RWPE2 (cell line): ENCODE measurements at regions not wholly inside any gene's neighbourhood (a gene's known extent, or its start where the extent isn't known, plus 50 kb on each side); places are given as distances from the start of the nearest gene placed in this dataset.

ENCODE experiments used
- ATAC-seq: fragments of 200-7000 bp; cut with Tn5 transposase; 3 replicates; pipeline ENCODE4 v1.9.1; 2021; ENCODE audit warnings: low read depth
- DNase-seq: peaks from one replicate; pipeline ENCODE4 v3.0.0-alpha.2; 2020; ENCODE audit warnings: low spot score
- H3K27ac ChIP-seq: fragments of 450-650 bp; 2 replicates; pipeline ENCODE4 v1.5.1; 2017; ENCODE audit warnings: mild to moderate bottlenecking; ENCODE audit not compliant: poor library complexity, severe bottlenecking
- H3K27me3 ChIP-seq: fragments of 250-450 bp; sonication (Bioruptor Pico); 2 replicates; pipeline ENCODE4 v1.5.1; 2021; ENCODE audit warnings: mild to moderate bottlenecking, moderate library complexity; ENCODE audit not compliant: insufficient read depth, poor library complexity, severe bottlenecking
- H3K36me3 ChIP-seq: fragments of 250-450 bp; sonication (Bioruptor Pico); 2 replicates; pipeline ENCODE4 v1.5.1; 2020; ENCODE audit warnings: low read depth, mild to moderate bottlenecking, moderate library complexity
- H3K4me1 ChIP-seq: fragments of 250-450 bp; sonication (Bioruptor Pico); 2 replicates; pipeline ENCODE4 v1.5.1; 2021; ENCODE audit warnings: mild to moderate bottlenecking, moderate library complexity; ENCODE audit not compliant: insufficient read depth, poor library complexity, severe bottlenecking
- H3K4me3 ChIP-seq: fragments of 250-450 bp; sonication (Bioruptor Pico); 2 replicates; pipeline ENCODE4 v1.5.1; 2021; ENCODE audit warnings: mild to moderate bottlenecking, moderate library complexity; ENCODE audit not compliant: severe bottlenecking
- H3K9me3 ChIP-seq: fragments of 250-450 bp; sonication (Bioruptor Pico); 2 replicates; pipeline ENCODE4 v1.5.1; 2021; ENCODE audit warnings: mild to moderate bottlenecking, moderate library complexity; ENCODE audit not compliant: severe bottlenecking
- TF ChIP-seq, protein P1 (sequence below): fragments of 450-650 bp; IDR thresholded peaks from one replicate; pipeline ENCODE4 v1.5.1; 2017; ENCODE audit warnings: mild to moderate bottlenecking, moderate library complexity; ENCODE audit not compliant: poor library complexity, severe bottlenecking

DNA sequence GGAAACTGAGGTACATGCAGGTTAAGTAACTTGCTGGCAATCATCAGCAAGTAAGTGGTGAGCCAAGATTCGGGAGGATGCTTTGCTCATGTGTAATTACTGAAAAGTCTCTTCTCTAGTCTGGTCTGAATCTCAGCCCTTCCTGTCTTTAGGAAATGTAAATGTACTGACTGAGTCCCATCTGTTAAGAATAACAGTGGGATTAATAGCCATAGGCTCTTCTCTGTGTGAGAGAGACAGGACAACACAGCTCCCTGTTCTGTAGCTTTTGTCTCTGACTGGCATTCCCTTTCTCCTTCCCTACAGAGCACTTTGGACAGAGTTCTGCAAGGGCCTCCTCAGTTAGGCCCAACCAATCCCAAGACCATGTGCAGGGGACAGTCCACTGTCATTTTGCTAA is 131.3 kb upstream of the OGFRL1 start:
- Histone ChIP-seq H3K4me1 (no peaks in the 10 kb centered on the region), H3K27me3 (peaks cover 8% of the 10 kb centered on the region), H3K4me3 (no peak overlapping the region), H3K36me3 (no peaks in the 10 kb centered on the region), H3K27ac (no peak overlapping the region), H3K9me3 (no peaks in the 10 kb centered on the region)
- no peak for DNase-seq
- TF ChIP-seq, protein P1, sequence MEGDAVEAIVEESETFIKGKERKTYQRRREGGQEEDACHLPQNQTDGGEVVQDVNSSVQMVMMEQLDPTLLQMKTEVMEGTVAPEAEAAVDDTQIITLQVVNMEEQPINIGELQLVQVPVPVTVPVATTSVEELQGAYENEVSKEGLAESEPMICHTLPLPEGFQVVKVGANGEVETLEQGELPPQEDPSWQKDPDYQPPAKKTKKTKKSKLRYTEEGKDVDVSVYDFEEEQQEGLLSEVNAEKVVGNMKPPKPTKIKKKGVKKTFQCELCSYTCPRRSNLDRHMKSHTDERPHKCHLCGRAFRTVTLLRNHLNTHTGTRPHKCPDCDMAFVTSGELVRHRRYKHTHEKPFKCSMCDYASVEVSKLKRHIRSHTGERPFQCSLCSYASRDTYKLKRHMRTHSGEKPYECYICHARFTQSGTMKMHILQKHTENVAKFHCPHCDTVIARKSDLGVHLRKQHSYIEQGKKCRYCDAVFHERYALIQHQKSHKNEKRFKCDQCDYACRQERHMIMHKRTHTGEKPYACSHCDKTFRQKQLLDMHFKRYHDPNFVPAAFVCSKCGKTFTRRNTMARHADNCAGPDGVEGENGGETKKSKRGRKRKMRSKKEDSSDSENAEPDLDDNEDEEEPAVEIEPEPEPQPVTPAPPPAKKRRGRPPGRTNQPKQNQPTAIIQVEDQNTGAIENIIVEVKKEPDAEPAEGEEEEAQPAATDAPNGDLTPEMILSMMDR = no peak
- ATAC-seq = no peak

DNA sequence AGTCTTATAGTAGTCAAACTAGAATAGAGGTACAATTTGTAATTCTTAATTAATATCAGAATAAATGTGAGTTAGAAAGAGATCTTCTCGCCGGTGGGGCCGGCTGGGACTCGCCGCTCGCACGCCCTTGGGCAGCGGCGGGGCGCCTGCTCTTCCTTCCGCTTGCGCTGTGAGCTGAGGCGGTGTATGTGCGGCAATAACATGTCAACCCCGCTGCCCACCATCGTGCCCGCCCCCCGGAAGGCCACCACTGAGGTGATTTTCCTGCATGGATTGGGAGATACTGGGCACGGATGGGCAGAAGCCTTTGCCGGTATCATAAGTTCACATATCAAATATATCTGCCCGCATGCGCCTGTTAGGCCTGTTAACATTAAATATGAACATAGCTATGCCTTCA is 123.7 kb upstream of the OGFRL1 start:
- H3K4me3 ChIP-seq = no peak overlapping the region

DNA sequence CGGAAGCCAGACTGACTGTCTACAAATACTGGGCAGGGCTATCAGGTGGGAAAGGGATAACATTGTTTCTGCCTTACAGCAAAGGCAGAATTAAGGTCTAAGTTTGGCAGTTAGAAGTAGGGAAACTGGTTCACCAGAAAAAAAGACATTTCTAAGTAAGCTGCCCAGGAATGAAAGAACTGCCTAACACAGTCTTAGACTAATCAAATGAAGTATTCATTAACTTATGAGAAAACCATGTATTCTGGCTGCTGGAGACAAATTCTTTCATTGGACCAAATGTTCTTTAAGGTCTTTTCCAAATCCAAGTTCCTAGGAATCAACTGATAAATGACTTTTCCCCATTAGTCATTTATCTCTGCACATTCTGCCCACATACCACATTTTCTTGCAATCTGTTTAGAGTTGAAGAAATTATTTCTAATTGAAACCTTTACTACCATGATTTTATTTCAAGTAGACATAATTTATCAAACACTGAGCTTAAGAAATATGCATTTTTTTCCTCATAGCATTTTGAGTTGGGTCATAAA is 120.3 kb upstream of the OGFRL1 start:
- DNase-seq = no peak

More for the DNA sequence above, 123.7 kb upstream of the OGFRL1 start:
- DNase-seq (no peak), ATAC-seq (no peak)
- no peaks in the 10 kb centered on the region for H3K36me3 ChIP-seq
- TF ChIP-seq, protein P1 = no peak
- H3K27me3 ChIP-seq = peaks cover 11% of the 10 kb centered on the region
- no peaks in the 10 kb centered on the region for H3K4me1 ChIP-seq
- H3K27ac ChIP-seq = no peak overlapping the region
- H3K9me3 ChIP-seq = no peaks in the 10 kb centered on the region

DNA sequence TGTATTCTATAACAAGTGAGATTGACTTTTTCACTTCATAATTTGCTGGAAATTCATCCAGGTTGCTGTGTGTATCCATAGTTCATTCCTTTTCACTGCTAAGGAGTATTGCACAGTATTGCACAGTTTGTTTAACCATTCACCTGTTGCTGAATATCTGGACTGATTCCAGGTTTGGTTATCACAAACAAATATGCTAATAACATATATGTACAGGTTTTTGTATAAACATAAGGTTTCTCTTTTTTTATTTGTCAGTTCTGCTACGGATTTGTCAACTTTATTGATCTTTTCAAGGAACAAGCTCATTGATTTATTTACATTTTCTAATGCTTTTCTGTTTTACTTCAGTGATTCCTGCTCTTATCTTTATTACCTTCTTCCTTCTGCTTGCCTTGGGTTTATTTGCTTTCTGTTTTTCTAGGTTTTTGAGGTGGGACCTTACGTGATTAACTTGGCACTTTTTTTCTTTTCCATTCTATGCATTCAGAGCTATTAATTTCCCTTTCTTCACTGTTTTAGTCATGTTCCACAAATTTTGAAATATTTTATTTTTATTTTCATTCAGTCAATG is 117.0 kb upstream of the OGFRL1 start:
- ATAC-seq (no peak), DNase-seq (no peak)
- Histone ChIP-seq H3K4me1 (no peaks in the 10 kb centered on the region), H3K27me3 (peaks cover 5% of the 10 kb centered on the region), H3K9me3 (no peaks in the 10 kb centered on the region), H3K36me3 (no peaks in the 10 kb centered on the region), H3K27ac (no peak overlapping the region), H3K4me3 (no peak overlapping the region)
- TF ChIP-seq, protein P1 = no peak

More for the DNA sequence above, 120.3 kb upstream of the OGFRL1 start:
- H3K4me1 ChIP-seq = no peaks in the 10 kb centered on the region
- no peaks in the 10 kb centered on the region for H3K9me3 ChIP-seq
- TF ChIP-seq, protein P1 = no peak
- no peak for ATAC-seq
- no peaks in the 10 kb centered on the region for H3K36me3 ChIP-seq
- H3K27ac ChIP-seq = no peak overlapping the region
- H3K4me3 ChIP-seq = no peak overlapping the region
- peaks cover 5% of the 10 kb centered on the region for H3K27me3 ChIP-seq

DNA sequence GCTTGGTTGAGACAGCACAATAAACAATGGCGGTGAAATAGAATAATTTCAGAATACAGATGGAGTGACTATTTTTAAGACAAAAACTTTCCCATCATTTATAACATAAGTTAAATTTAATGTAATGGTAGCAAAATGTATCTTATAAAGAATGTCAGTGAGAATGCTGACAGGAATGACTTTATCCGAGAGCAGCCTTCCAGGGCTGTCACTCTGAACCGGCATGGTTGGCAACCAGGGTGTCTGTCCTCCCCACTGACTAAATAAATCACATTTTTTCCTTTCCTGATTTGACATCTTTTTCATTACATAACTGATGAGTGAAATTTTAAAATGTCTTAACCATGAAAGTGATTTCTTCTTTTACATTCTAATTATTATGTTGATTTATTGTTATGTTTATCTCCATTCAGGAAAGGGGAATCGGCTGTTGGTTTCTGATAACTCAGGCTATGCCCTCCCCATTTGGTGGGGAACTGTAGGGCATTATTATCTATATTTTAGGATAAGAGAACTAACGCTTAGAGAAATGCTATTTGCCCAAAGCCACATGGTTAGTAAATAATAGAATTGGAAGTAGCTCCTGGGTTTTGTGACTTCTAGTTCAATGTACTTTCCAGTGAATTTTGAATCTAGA is 109.2 kb upstream of the OGFRL1 start:
- H3K9me3 ChIP-seq = peaks cover 1% of the 10 kb centered on the region
- no peaks in the 10 kb centered on the region for H3K27me3 ChIP-seq
- TF ChIP-seq, protein P1 = no peak
- peaks cover 9% of the 10 kb centered on the region for H3K4me1 ChIP-seq
- no peak overlapping the region for H3K4me3 ChIP-seq
- H3K36me3 ChIP-seq = no peaks in the 10 kb centered on the region
- H3K27ac ChIP-seq = no peak overlapping the region
- DNase-seq (no peak), ATAC-seq (no peak)
